Liver (tissue), 3 donors: ENCODE measurements at regions not wholly inside any gene's neighbourhood (a gene's known extent, or its start where the extent isn't known, plus 50 kb on each side); places are given as distances from the start of the nearest gene placed in this dataset.

ENCODE experiments used
- CTCF ChIP-seq: fragments of 150-350 bp; IDR thresholded peaks from 2 replicates; pipeline ENCODE4 v1.5.1; 2017; ENCODE audit warnings: improper control_type of control experiment, low read depth, low read length; ENCODE audit not compliant: missing input control
- EGR1 ChIP-seq, 2 donors: IDR thresholded peaks; 2 replicates each; pipeline ENCODE4 v1.6.1; 2016 to 2018; ENCODE audit warnings: antibody characterized with exemption in 2 of 2, low read depth in 2 of 2
- HNF4A ChIP-seq, 2 donors: conservative IDR thresholded peaks; 2 replicates each; pipeline ENCODE4 v1.6.1; 2016; ENCODE audit warnings: antibody characterized with exemption in 2 of 2, mild to moderate bottlenecking in 2 of 2
- JUND ChIP-seq, 2 donors: IDR thresholded peaks; 2 replicates each; pipeline ENCODE4 v1.6.1; 2016; ENCODE audit warnings: antibody characterized with exemption in 2 of 2
- MAX ChIP-seq: IDR thresholded peaks from 2 replicates; pipeline ENCODE4 v1.6.1; 2016; ENCODE audit warnings: antibody characterized with exemption
- RAD21 ChIP-seq, 2 donors: IDR thresholded peaks; 2 replicates each; pipeline ENCODE4 v1.6.1; 2016; ENCODE audit warnings: antibody characterized with exemption in 2 of 2, mild to moderate bottlenecking in 2 of 2
- TAF1 ChIP-seq: conservative IDR thresholded peaks from 2 replicates; pipeline ENCODE4 v1.6.1; 2016; ENCODE audit warnings: antibody characterized with exemption, mild to moderate bottlenecking
- YY1 ChIP-seq: IDR thresholded peaks from 2 replicates; pipeline ENCODE4 v1.6.1; 2016; ENCODE audit warnings: antibody characterized with exemption, mild to moderate bottlenecking
- donor health status: healthy.
- donor health status: healthy.

GRCh38 chr21:27885296-27885711 lies 918.4 kb upstream of the ADAMTS5 start:
- no peak for TF ChIP-seq CTCF
- no peak for TF ChIP-seq TAF1
- TF ChIP-seq YY1 = no peak
- TF ChIP-seq EGR1 (IDR thresholded peaks at IDR 0.05; ENCODE audit: low read depth in 2 of 2) = no peak
- TF ChIP-seq RAD21 (IDR thresholded peaks at IDR 0.05) = no peak
- TF ChIP-seq MAX = no peak
- no peak for TF ChIP-seq HNF4A (conservative IDR thresholded peaks at IDR 0.05)
- TF ChIP-seq JUND (IDR thresholded peaks at IDR 0.05) = no peak
